Activated CD4-positive, alpha-beta T cell treated with anti-CD3 and anti-CD28 coated beads, Interleukin-2, amount 50 U/mL, for 16 hours (primary cell): ENCODE measurements at regions not wholly inside any gene's neighbourhood (a gene's known extent, or its start where the extent isn't known, plus 50 kb on each side); places are given as distances from the start of the nearest gene placed in this dataset.

ENCODE experiments used
- DNase-seq: peaks from one replicate; pipeline ENCODE4 v3.0.0-alpha.2; 2020

DNA sequence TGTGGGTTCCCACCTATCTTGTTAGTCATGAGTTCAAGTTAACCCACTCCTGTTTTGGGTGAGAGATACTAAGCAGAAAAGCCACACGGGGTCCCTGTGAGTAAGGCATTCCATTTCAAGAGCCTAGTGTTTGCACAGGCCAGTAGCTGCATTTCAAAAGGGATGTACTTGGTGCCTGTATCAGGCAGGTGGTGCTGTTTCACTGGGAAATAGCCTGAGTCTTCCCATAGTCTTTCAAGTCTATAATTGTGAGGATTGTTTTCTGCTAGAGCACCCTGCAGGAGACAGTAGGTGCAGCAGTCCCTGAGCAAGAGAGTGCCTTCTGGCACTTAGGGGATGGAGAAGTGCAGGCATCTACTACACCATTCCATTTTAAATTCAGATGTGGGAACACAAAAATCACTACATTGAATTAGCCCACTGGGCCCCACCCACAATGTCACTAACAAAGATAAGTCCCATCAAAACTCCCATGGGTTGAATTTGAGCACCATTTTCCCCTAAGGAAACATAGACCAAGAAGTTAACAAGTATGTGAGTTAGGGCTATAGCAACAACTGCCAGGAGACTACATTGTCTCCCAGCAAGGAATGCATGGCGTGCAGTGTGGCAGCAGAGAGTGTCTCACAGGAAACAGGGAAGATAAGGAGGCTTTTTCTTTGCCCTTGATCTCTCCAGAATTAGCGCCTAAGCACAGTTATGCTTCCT is 263.2 kb downstream of the COX7C start:
- DNase-seq = peak; percentile 61

DNA sequence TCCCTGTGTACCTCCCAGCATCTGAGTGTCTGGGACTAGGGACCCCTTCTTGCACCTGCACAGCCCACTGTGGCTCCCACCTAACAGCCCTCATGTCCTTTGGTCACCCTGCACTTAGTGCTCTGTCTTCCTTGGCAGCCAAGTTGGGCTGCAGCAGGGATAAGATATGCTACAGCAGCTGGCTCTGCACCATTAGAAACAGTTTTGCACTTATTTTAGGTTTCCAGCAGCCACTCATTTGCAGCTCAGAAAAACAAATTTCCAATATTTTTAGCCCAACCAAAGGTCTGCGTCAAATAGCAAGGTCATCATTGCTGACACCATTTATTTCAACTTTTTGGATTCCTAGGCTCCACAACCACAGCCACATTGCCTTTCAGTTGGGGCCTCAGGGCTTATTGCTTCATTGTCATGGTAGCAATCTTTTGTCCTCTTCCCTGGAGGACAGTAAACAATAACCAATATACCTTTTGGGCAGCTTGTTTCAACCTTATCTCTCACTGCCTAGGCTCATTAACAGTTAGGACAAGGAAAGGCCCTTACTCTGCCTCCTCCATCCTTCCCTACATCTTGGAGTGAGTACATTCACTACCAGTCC is 263.9 kb downstream of the COX7C start:
- DNase-seq = no peak

DNA sequence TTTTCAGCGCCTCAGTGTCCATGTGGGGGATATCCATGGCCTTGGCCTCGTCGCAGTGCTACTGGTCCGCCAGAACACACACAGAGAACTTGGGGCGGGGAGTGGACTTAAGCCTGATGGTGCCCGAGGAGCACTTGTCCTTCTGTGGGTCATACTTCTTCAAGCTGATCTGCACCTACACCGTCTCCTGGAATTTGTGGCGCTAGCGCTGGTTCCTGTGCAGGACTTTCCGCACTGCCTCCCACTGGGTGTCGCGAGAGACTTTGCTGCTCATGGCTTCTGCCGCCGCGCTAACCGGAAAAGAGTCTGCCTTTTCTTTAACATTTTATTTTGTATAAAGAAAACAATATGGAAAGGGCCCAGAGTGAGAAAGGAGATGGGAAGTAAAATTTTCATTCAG is 266.9 kb downstream of the COX7C start:
- DNase-seq = no peak

DNA sequence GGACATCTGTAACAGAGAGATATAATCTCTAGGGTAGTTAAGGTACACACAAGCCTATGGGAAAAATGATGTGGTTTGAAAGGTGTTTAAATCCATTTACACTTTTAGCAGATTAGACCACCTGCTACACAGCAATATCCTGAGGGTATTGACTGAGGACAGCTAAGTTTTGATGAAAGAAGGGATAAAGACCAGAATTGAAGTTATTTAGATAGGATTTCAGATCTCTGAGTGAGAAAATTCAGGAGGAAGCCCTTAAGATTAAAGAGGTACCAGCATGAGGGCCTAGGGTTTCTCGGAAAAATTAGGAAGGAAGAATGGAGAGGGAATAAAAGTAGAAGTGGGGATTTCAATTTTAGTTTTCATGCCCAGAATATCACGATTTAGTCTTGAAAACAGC is 267.3 kb downstream of the COX7C start:
- DNase-seq = no peak

DNA sequence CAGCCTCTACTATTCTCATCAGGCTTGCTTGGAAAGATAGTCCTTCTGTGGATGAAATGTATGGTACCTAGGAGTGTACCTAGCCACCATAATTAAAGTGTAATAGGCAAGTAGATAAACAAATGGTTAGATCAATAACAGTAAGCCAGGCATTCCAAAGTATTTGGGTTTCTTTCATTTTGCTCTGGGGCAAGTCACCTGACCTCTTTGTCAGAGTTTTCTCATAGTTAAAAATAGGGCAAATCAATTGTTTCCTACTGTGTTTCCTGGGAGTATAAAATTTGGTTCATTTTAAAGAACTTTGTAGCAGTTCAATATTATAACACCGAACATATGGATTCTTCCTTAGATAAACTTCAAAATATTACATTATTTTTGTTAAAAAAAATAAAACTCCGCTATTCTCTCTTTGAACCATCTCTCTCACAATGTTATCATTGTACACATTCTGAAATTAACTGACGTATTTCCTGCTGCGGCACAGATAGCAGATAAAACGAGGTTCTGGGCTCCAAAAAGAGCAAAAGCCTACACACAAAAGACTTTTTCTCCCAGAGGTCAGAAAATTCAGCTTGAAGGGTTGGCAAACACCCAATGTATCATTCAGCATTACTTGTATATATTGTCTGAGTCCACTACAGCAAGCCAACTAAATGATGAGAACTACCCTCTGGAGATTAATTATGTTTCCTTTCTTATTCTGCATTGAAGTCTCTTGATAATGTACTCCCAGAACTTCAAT is 267.9 kb downstream of the COX7C start:
- no peak for DNase-seq

DNA sequence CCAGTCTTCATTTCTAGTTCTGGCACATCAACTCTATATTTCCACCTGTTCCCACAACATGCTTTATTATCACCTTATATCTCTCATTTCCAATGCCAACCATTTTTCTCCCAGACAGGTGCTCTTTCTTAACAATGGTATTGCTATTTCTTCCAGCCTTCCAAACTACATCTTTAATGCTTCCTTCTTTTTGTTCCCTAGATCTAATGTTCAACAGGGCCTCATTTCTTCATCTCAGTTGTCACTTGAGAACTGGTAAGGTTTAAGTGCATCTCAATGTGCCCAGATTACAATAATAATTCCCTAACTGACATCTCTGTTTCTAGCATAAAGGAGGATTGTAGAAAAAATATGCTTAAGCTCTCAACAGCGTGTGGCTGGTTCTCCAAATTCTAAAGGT is 272.6 kb downstream of the COX7C start:
- no peak for DNase-seq

DNA sequence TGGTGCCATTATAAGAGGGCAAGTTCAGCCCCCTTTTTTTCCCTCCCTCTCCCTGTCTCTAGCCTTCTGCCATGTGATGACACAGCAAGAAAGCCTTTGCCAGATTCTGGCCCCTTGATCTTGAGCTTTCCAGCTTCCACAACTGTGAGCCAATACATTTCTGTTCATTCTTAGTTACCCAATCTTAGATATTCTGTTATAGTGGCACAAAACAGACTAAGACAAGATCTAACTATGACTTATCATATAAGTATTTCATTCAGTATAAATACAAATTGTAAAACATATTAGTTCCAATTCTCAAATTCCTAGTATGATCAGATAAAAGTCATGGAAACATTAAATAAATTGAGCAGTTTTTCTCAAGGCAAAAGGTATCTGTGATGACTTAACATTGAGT is 276.3 kb downstream of the COX7C start:
- DNase-seq = no peak

DNA sequence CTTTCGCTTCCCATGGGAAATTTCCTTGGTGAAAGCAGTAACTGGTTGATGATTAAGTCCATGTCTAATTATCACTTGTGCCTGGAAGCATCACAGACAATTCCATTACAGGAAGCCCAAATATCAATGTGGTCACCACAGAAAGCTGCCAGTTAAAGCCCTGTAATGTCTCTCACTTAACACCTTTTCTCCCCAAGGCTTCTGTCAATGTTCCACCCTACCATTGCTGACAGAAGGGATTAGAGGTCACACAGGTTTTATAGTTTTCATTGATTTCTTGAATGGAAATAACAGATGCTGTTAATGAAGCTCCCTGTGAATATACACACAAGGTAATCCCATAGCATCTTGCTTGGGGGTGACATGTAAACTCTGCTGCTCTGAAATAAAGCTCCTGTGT is 279.2 kb downstream of the COX7C start:
- no peak for DNase-seq

DNA sequence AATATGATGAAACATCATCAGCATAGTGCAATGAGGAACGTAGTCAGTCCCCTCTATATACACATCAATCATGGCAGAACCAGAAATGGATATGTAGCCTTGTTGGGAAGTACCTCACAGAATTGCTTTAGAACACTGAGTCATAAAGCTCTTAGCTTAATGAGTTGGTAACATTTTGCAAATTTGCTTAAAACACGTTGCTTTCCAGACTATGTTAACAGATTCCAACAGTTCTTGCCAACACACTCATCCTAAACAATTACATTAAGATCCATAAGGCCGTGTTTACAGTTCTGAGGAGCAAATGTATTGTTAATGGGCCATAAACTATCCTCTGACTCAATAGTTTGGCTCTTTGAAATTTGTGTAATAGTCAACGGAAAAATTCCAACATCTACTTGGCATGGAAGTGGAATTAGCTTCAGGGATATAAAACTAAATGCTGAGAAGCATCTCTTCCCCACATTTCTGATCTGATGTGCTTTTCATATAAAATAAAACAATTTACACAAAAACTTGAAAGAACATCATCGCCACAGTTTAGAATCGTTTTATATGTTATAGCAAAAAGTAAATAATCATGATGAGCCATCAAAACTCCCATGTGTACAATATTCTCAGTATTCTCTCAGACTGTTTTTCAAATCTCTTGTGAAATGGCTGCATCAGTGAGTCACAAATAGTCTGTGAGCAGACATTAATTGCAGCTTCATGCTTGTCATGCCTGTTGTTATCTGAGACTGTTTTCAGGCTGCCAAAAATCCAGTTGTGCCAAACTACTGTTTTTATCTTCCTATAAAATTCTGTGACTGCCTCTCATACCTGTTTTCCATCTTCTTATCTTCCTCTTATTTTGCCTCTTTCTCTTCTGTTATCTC is 291.9 kb downstream of the COX7C start:
- DNase-seq = no peak

DNA sequence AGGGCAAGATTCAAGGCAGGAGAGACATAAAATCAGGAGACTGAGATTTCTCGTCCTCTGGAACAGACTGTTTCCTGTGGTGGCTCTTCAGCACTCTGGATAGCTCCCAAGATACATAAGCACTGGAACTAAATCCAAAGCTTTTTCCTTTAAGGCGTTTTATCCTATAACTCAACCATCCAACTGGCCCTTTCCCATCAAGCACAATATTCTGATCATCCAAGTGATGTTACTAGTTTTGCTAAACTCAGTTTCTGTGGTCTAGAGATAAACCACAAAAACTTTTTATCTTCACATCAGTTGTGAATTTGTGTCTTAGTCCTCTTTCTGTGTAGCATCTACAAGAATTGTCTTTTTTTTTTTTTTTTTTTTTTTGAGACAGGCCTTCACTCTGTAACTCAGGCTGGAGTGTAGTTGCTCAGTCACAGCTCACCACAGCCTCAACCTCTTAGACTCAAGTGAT is 299.4 kb downstream of the COX7C start:
- DNase-seq = peak; percentile 64

DNA sequence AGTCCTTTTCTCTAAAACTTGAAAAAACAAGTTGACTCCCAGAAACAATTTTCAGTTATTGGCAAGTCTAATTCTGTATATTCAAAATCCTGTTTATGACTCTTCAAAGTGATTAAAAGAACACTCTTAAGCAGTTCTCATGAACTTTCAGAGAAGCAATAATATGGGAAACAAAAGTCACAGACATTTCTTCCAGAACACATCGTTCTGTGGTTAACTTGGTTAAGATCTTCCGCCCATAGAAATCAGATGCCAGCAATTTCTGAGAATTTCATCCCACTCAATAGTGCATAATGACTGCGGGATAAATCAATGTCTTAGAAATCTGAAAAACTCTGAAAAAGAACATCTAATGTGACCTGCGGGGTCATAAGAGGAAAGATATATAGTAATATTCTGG is 300.5 kb downstream of the COX7C start:
- DNase-seq = peak; percentile 62

DNA sequence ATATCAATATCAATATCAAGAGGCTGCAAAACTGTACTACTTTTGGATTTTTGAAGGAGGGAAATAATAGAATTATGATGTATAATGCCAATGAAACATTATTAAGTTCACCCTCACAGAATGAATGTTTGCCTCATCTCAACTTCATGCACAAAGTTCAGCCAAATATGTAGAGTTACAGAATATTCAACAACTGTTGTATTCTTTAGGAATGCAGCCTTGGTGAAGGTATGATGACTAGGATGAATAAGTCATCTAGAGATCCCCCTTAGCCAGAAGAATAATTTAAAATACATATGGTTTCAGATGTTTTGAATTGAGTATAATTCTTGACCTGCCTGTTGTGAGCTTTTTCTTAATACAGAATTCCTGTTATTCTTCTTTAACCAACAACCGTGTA is 308.3 kb downstream of the COX7C start:
- DNase-seq = no peak

DNA sequence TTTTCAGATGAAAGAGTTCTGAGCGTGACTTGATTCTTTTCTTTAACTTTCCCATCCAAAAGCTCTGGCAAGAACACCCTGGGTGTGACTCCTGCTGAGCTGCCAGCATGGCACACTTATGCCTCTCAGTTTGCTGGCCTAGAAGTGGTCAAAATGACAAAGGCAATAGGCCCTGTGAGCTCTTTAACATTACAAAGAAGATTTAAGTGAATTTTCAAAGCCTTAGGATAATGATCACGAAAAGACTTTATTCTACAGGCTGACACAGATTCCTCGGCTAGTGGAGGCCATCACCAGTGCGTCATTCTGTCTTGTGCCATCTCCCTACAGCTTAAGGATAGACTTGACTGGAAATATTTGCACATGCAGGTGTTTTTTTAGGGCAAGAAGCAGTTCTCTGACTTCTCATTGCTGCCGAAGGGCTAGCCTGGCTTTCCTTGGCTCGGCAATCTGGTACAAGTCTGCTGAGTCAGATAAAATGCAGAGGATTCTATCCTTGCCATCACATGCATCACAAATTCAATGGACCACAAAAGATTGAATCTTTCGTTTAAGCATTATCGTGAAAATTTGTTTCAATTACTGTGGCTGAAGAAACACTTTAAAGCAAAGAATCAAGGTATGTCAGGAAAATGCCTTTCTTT is 311.5 kb downstream of the COX7C start:
- DNase-seq = no peak

DNA sequence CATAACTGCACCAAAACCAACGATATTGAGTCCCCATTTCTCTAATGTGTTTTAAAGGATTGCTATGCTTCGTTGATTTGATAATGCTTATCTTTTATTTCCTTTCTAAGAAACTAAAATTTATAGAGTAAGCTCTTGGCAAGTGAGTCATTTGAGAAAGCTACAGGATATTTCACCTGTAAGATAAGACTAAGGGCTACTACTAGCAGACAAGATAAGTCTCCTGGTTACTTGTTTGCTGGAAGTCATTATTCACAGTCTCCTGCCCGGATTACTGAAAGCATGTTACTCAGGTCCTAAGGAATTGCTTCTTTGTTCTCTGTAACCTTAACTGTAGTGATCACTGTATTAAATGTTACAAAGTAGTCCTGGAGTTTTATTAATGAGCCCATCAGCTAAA is 315.9 kb upstream of the RASA1 start:
- DNase-seq = no peak

DNA sequence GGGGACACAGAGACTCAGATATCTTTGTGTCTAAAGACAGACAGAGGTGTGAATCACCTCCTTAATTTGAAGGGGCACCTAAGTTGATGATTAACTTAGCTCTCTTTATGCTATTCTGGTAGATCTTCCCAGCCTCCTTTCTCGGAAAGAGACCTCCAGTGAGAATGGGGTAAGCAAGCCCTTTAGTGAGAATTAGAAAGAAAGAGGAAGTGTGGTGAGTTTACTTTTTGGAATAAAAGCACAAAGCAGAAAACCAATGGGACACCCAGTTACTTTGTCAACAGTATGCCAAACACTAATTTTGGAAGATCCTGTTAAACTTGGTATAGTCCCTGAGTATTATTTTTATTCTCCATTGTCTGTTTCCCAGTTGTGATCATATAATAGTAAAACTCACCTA is 302.8 kb upstream of the RASA1 start:
- no peak for DNase-seq

DNA sequence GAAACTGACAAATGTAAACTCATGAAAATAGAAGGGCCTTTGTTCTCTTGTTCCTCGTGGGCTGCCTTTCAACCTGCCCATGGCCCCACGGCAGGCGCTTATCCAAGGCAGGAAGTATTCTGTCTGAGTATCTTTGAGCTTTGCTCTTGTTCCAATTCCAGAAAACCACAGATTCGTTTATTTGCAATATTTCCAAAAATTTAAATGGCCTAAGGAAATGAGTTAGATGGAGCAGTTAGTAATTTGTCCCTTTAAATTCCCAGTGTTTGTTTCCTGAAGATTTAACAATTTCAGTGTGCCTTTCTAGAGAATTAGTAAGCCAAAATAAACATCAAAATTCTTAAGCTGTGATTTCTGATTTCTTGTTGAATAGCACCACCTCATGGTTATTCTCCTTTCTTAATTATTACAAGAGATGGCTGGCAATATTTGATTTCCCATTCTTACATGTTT is 299.4 kb upstream of the RASA1 start:
- peak; percentile 26 for DNase-seq

DNA sequence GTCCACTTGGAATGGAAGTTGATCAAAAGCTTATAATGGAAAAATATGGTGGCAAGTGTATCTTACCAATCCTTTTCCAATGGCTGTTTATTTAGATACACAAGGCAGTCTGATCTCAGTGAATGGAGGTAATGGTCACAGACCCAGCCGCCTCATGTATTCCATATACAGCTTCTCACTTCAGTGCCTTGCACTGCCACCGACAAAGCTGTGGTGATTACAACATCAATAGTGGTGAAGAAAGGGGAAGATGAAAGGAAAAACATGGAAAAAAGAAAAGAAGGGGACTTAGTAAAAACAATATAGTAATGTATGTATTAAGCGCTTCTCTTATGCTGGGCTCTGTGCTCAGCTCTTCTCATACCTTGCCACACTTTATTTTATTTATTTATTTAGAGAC is 297.3 kb upstream of the RASA1 start:
- DNase-seq = no peak

DNA sequence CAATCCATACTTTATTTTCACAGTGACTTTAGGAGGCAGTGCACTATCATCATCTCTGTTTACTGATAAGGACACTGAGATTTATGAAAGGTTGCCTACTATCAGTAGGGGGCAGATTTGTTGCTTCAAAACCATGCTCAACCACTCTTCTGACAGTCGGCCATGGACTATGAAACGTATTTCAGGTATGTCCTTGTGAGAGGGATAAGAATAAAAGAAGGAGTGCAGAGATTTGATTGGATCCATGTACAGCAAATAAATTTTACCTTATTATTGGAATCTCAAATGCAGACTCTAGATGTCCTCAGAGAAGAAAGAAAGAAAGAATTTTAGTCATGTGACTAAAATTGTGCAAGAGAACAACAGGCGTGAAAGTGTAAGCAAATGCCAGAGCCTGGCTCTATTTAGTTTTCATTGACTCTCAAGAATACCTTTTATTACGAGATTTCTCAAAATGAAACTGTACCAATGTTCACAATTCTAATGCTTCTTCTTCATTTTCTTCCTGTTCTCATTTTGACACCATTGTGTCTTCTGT is 296.6 kb upstream of the RASA1 start:
- peak; percentile 16 for DNase-seq

DNA sequence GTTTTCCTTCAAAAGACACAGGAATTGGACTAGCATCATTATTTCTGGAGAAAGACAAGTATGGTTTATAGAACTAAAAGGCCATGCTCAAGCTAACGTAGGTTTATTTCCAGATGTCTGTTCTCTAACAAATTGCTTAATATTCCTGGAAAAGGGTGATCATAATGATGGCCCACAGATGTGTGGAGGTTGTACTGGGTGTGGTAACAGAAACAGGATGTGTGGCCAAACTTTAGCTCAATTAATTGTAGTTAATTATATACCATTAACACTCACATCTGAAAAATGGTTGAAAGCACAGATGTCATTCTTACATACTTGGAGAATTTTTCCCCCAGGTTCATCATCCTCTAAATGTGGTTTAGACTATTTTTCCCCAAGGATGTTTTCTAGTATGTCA is 292.7 kb upstream of the RASA1 start:
- no peak for DNase-seq

DNA sequence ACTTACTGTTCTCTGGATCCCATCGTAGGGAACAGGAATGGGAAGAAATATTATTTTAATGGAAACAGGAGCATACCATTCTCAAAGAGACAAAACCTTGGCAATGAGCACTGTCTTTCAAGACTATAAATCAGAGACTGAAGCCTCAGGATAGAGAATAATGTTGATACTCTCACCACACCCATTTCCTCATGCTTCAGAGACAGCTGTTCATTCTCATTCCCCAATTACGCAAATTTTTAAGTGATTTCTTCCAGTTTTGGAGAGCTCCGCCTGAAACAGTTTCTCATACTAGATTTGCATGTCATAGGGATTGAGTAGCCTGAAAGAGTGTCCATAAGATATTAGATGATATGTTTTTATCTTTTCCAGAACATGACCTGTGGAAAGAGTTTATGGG is 290.5 kb upstream of the RASA1 start:
- DNase-seq = no peak

DNA sequence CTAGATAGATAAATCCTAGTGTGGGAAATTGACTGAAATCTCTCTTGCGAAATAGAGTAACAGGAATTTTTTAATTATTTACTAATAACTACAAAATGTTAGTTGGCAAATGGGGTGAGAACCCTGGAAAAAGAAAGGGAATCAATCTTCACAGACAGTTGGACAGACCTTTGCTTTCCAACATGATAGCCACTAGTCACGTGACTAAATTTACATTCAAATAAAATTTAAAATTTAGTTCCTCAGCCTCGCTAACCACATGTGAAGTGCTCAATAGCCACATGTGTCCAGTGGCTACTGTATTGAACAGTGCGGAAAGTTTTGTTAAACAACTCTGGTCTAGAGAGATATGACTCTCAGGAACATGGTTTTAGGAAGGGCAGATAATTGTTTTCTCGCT is 289.9 kb upstream of the RASA1 start:
- DNase-seq = no peak

DNA sequence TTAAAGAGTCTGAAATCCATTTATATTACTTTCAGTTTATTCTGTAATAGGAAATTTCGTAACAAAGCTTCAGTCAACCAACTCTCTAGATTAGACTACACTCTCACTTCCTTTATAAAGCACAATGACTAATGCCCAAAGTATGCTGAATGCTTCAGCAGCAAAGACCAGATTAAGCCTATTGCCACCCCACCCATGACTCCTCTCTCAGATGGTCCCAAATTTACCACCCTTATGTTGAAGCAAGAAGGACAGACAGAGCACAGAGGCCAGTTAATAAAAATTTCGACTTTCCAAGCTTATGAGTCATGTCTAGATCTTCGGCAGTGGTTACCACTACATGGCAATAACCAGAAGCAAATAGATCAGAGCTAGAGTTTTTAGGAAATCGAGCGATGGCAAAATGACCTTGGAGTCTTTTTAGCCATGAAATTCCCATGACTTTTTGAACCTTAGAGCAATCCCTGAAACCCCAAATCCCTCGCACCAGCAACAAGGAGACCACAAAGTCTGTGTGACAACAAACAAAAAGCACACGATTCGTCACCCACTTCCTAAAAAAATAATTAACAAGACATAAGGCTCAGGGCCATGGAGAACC is 287.8 kb upstream of the RASA1 start:
- DNase-seq = peak; percentile 20
